HG02943 (cell line): ENCODE measurements at regions not wholly inside any gene's neighbourhood (a gene's known extent, or its start where the extent isn't known, plus 50 kb on each side); places are given as distances from the start of the nearest gene placed in this dataset.

ENCODE experiments used
- ATAC-seq: cut with Tn5 transposase; IDR thresholded peaks from one replicate; pipeline ENCODE4 v1.9.1; 2021; ENCODE audit warnings: mild to moderate bottlenecking, low read depth, moderate library complexity; ENCODE audit not compliant: unreplicated experiment

- ATAC-seq, result no peak
These were observed 469.5 kb downstream of the SOX6 start for GRCh38 chr11:15886866-15887265.

- ATAC-seq, result no peak
These were observed 467.6 kb downstream of the SOX6 start for GRCh38 chr11:15888556-15889345.

- no peak for ATAC-seq
These were observed 466.8 kb downstream of the SOX6 start for GRCh38 chr11:15889363-15890030.

- no peak for ATAC-seq
These were observed 466.2 kb downstream of the SOX6 start for GRCh38 chr11:15890031-15890713.

GRCh38 chr11:15893080-15893492 is 463.3 kb downstream of the SOX6 start:
- no peak for ATAC-seq

GRCh38 chr11:15896026-15896425 is 460.3 kb downstream of the SOX6 start:
- no peak for ATAC-seq

GRCh38 chr11:15896530-15896929 is 459.8 kb downstream of the SOX6 start:
- no peak for ATAC-seq

- no peak for ATAC-seq
These were observed 459.0 kb downstream of the SOX6 start for GRCh38 chr11:15897211-15897960.

- ATAC-seq, result no peak
These were observed 455.3 kb downstream of the SOX6 start for GRCh38 chr11:15901054-15901453.

- ATAC-seq, result no peak
These were observed 454.6 kb downstream of the SOX6 start for GRCh38 chr11:15901790-15902189.

GRCh38 chr11:15903246-15903645 is 453.1 kb downstream of the SOX6 start:
- no peak for ATAC-seq

GRCh38 chr11:15905366-15906104 is 450.8 kb downstream of the SOX6 start:
- no peak for ATAC-seq

- ATAC-seq, result no peak
These were observed 449.8 kb downstream of the SOX6 start for GRCh38 chr11:15906481-15907035.

GRCh38 chr11:15907806-15908205 is 448.5 kb downstream of the SOX6 start:
- no peak for ATAC-seq

GRCh38 chr11:15909937-15910598 is 446.3 kb downstream of the SOX6 start:
- ATAC-seq, result no peak

- ATAC-seq, result no peak
These were observed 445.6 kb downstream of the SOX6 start for GRCh38 chr11:15910761-15911160.

GRCh38 chr11:15911377-15912044 is 444.8 kb downstream of the SOX6 start:
- no peak for ATAC-seq

GRCh38 chr11:15912291-15912690 is 444.1 kb downstream of the SOX6 start:
- no peak for ATAC-seq

- ATAC-seq, result no peak
These were observed 443.5 kb downstream of the SOX6 start for GRCh38 chr11:15912825-15913224.
